MM.1S (cell line): ENCODE measurements at regions not wholly inside any gene's neighbourhood (a gene's known extent, or its start where the extent isn't known, plus 50 kb on each side); places are given as distances from the start of the nearest gene placed in this dataset.

Experiments used
- DNase-seq: peaks from one replicate; pipeline ENCODE4 v3.0.0-alpha.2; 2015
- H2AFZ ChIP-seq: fragments of 300-600 bp; sonication (generic); 2 replicates; pipeline ENCODE4 v1.6.0; 2016; ENCODE audit warnings: antibody characterized with exemption, low read length
- H3F3A ChIP-seq: fragments of 300-600 bp; sonication (generic); 2 replicates; pipeline ENCODE4 v1.6.1; 2016; ENCODE audit warnings: mild to moderate bottlenecking, antibody characterized with exemption, low read length, moderate library complexity, mixed read lengths; ENCODE audit not compliant: insufficient read depth
- H3K27ac ChIP-seq: fragments of 300-600 bp; sonication (generic); 2 replicates; pipeline ENCODE4 v1.5.1; 2016; ENCODE audit warnings: mild to moderate bottlenecking, low read length
- H3K27me3 ChIP-seq: fragments of 300-600 bp; sonication (generic); replicated peaks from 2 replicates; pipeline ENCODE4 v1.6.0; 2016; ENCODE audit warnings: low read length; ENCODE audit not compliant: insufficient read depth
- H3K36me3 ChIP-seq: fragments of 300-600 bp; sonication (generic); replicated peaks from 2 replicates; pipeline ENCODE4 v1.6.1; 2016; ENCODE audit warnings: mild to moderate bottlenecking, low read length, mixed read lengths; ENCODE audit not compliant: insufficient read depth
- H3K4me1 ChIP-seq: fragments of 300-600 bp; sonication (generic); 2 replicates; pipeline ENCODE4 v1.6.1; 2016; ENCODE audit warnings: low read length, mixed read lengths
- H3K4me2 ChIP-seq: fragments of 300-600 bp; sonication (generic); 2 replicates; pipeline ENCODE4 v1.6.0; 2016; ENCODE audit warnings: low read depth, low read length
- H3K4me3 ChIP-seq: fragments of 300-600 bp; sonication (generic); 2 replicates; pipeline ENCODE4 v1.5.1; 2016; ENCODE audit warnings: low read length, mixed read lengths
- H3K79me2 ChIP-seq: fragments of 300-600 bp; sonication (generic); 2 replicates; pipeline ENCODE4 v1.6.1; 2016; ENCODE audit warnings: mixed run types, low read length, mixed read lengths
- H3K9ac ChIP-seq: fragments of 300-600 bp; sonication (generic); 2 replicates; pipeline ENCODE4 v1.6.1; 2016; ENCODE audit warnings: low read length, mixed read lengths
- H3K9me2 ChIP-seq: fragments of 300-600 bp; sonication (generic); replicated peaks from 2 replicates; pipeline ENCODE4 v1.6.1; 2016; ENCODE audit warnings: mild to moderate bottlenecking, low read length, mixed read lengths; ENCODE audit not compliant: insufficient read depth
- H3K9me3 ChIP-seq: fragments of 300-600 bp; sonication (generic); replicated peaks from 2 replicates; pipeline ENCODE4 v1.6.1; 2016; ENCODE audit warnings: mild to moderate bottlenecking, low read length, mixed read lengths; ENCODE audit not compliant: insufficient read depth
- H4K20me1 ChIP-seq: fragments of 300-600 bp; sonication (generic); 2 replicates; pipeline ENCODE4 v1.6.1; 2016; ENCODE audit warnings: mild to moderate bottlenecking, low read length, moderate library complexity, mixed read lengths; ENCODE audit not compliant: insufficient read depth
- EZH2 ChIP-seq: fragments of 300-600 bp; sonication (generic); optimal IDR thresholded peaks from 2 replicates; pipeline ENCODE3; 2017; ENCODE audit warnings: low read depth, mild to moderate bottlenecking, antibody characterized with exemption, low read length, mixed read lengths
- EZH2phosphoT487 ChIP-seq: fragments of 300-600 bp; sonication (generic); IDR thresholded peaks from 2 replicates; pipeline ENCODE4 v1.6.1; 2018; ENCODE audit warnings: antibody characterized with exemption, low read length
- TF ChIP-seq, protein P1 (sequence below): fragments of 300-600 bp; sonication (generic); IDR thresholded peaks from 2 replicates; pipeline ENCODE4 v1.5.1; 2016; ENCODE audit warnings: antibody characterized with exemption, low read length, mixed read lengths

DNA sequence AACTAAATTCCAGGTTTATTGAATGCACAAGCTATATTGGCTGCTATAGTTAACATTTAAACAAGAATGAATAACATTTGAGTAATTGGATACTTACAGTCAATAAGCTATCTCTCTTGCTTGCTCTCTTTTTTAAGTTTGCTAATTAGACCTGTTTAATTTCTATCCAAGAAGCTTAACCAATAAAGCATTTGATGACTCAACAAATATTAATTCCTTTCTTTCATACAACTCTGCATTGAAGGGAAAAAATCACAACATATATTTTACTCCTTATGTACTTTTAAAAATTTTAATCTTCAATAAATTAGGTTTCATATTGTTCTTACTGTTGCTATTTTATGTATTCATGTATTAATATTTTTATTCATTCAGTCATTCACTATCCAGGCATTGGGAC, 1552.6 kb upstream of the ADGRL3 start:
- no peak overlapping the region for H2AFZ ChIP-seq

GRCh38 chr4:59650861-59651260, 1549.3 kb upstream of the ADGRL3 start:
- no peak for DNase-seq
- Histone ChIP-seq H3K79me2 (no peaks in the 10 kb centered on the region), H3K4me3 (no peak overlapping the region), H3K9me2 (no peaks in the 10 kb centered on the region), H4K20me1 (no peaks in the 10 kb centered on the region), H3K4me2 (no peak overlapping the region), H3K36me3 (no peaks in the 10 kb centered on the region), H3K9ac (no peak overlapping the region), H3K27me3 (no peaks in the 10 kb centered on the region), H2AFZ (no peak overlapping the region), H3K9me3 (no peaks in the 10 kb centered on the region), H3F3A (no peaks in the 10 kb centered on the region), H3K27ac (no peak overlapping the region), H3K4me1 (no peaks in the 10 kb centered on the region)
- no peak for TF ChIP-seq EZH2phosphoT487
- TF ChIP-seq, protein P1, sequence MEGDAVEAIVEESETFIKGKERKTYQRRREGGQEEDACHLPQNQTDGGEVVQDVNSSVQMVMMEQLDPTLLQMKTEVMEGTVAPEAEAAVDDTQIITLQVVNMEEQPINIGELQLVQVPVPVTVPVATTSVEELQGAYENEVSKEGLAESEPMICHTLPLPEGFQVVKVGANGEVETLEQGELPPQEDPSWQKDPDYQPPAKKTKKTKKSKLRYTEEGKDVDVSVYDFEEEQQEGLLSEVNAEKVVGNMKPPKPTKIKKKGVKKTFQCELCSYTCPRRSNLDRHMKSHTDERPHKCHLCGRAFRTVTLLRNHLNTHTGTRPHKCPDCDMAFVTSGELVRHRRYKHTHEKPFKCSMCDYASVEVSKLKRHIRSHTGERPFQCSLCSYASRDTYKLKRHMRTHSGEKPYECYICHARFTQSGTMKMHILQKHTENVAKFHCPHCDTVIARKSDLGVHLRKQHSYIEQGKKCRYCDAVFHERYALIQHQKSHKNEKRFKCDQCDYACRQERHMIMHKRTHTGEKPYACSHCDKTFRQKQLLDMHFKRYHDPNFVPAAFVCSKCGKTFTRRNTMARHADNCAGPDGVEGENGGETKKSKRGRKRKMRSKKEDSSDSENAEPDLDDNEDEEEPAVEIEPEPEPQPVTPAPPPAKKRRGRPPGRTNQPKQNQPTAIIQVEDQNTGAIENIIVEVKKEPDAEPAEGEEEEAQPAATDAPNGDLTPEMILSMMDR, result no peak
- no peak for TF ChIP-seq EZH2

More for the DNA sequence above, 1552.6 kb upstream of the ADGRL3 start:
- H3K4me1 ChIP-seq, result no peaks in the 10 kb centered on the region
- no peaks in the 10 kb centered on the region for H3K9me3 ChIP-seq
- no peak for DNase-seq
- TF ChIP-seq EZH2phosphoT487, result no peak
- TF ChIP-seq, protein P1, result no peak
- no peak for TF ChIP-seq EZH2
- H3F3A ChIP-seq, result no peaks in the 10 kb centered on the region
- no peaks in the 10 kb centered on the region for H3K79me2 ChIP-seq
- no peaks in the 10 kb centered on the region for H3K9me2 ChIP-seq
- H3K36me3 ChIP-seq, result no peaks in the 10 kb centered on the region
- H3K27ac ChIP-seq, result no peak overlapping the region
- H3K27me3 ChIP-seq, result no peaks in the 10 kb centered on the region
- no peak overlapping the region for H3K4me3 ChIP-seq
- no peak overlapping the region for H3K4me2 ChIP-seq
- no peaks in the 10 kb centered on the region for H4K20me1 ChIP-seq
- H3K9ac ChIP-seq, result no peak overlapping the region

DNA sequence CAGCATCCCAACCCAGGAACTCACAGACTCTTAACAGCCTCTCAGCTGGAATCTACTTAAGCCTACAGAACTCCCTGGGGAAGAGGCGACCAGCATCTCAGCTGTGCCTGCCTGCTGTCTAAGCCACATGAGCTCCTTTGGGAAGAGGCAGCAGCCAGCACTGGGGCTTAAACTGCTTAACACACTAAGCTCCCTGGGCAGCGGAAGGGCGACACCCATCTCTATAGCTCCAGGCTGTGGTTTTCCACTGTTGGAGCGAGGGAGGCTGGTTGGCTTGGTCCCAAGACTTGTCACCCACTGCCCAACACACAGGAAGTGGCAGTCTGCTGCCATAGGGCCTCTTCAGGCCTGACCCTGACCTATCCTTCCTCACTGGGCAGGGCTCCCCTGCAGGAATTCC, 1544.1 kb upstream of the ADGRL3 start:
- Histone ChIP-seq H3K4me2 (no peak overlapping the region), H3K9ac (no peak overlapping the region), H3K4me3 (no peak overlapping the region), H3K27me3 (no peaks in the 10 kb centered on the region), H3K79me2 (no peaks in the 10 kb centered on the region), H3F3A (no peaks in the 10 kb centered on the region), H3K36me3 (no peaks in the 10 kb centered on the region), H3K4me1 (no peaks in the 10 kb centered on the region), H3K27ac (no peak overlapping the region), H2AFZ (no peak overlapping the region), H4K20me1 (no peaks in the 10 kb centered on the region), H3K9me2 (no peaks in the 10 kb centered on the region), H3K9me3 (no peaks in the 10 kb centered on the region)
- no peak for DNase-seq
- TF ChIP-seq EZH2phosphoT487, result no peak
- TF ChIP-seq EZH2, result no peak
- TF ChIP-seq, protein P1, result no peak
